Pancreas (tissue), 10 donors: ENCODE measurements at regions not wholly inside any gene's neighbourhood (a gene's known extent, or its start where the extent isn't known, plus 50 kb on each side); places are given as distances from the start of the nearest gene placed in this dataset.

Source experiments
- ATAC-seq, 4 donors: fragments of 200-7000 bp; cut with Tn5 transposase; one replicate each; pipeline versions ENCODE4 v1.8.0 to v1.9.1; 2020; ENCODE audit warnings: mild to moderate bottlenecking in 4 of 4, moderate library complexity in 4 of 4
- DNase-seq, 6 donors: peaks; one replicate each; pipeline ENCODE4 v3.0.0-alpha.2; 2020
- FAIRE-seq: peaks from 2 replicates; lab custom pipeline; 2012; peaks lifted over from hg19 to GRCh38; lab: Jason Lieb, UNC
- H3K27ac ChIP-seq, 4 donors: fragments of 200-600 bp; sonication (generic); 1 replicate in 3 of 4; 2 replicates in 1 of 4; pipeline versions ENCODE4 v1.5.0 to v1.8.0; 2020
- H3K27me3 ChIP-seq, 4 donors: fragments of 200-600 bp; one replicate each; pipeline ENCODE4 v1.8.0; 2021
- H3K36me3 ChIP-seq, 3 donors: fragments of 200-600 bp; sonication (generic) in 1 of 3; one replicate each; pipeline versions ENCODE4 v1.5.0 to v1.8.0; 2020 to 2021
- H3K4me1 ChIP-seq, 3 donors: fragments of 200-600 bp; one replicate each; pipeline ENCODE4 v1.8.0; 2021
- H3K4me3 ChIP-seq, 4 donors: fragments of 200-600 bp; sonication (generic) in 2 of 4; one replicate each; pipeline versions ENCODE4 v1.5.0 to v1.8.0; 2020 to 2021
- H3K9me3 ChIP-seq, 4 donors: fragments of 200-600 bp; one replicate each; pipeline ENCODE4 v1.8.0; 2021
- WGBS, 2 donors: extraction: QIAGEN DNeasy Blood & Tissue Kit; methylation state at CpG; one replicate each; pipeline ENCODE4 v1.1.7; 2013; 5-methylcytosine and 5-hydroxymethylcytosine counted together
- intact Hi-C, 3 donors: fragments of 100-400 bp; cut with DNase I; formaldehyde crosslinking; loops; one replicate each; pipeline versions ENCODE4 v1.11.1 to v1.14.2; 2022
- TF ChIP-seq, protein P1 (sequence below), 4 donors: fragments of 200-600 bp; sonication (generic) in 3 of 4; IDR thresholded peaks; one replicate each; pipeline versions ENCODE4 v1.5.0 to v1.8.0; 2021; ENCODE audit warnings: antibody characterized with exemption in 4 of 4
- donor health status: healthy with polysubstance abuse.
- donor health status: DM: no; HTN: no; CAD: no; lungs with moderate emphysema.
- donor health status: DM: no; HTN: no; CAD: no.
- donor health status: control.
- donor health status: control.
- donor health status: Bipolar disorder and iron deficiency.
- donor health status: DM: yes; HTN: yes; CAD: no.
- donor health status: DM: no; HTN: no; CAD: no.
- donor health status: DM: no; HTN: no; CAD: no.
- donor health status: DM: yes; HTN: yes; CAD: no.

DNA sequence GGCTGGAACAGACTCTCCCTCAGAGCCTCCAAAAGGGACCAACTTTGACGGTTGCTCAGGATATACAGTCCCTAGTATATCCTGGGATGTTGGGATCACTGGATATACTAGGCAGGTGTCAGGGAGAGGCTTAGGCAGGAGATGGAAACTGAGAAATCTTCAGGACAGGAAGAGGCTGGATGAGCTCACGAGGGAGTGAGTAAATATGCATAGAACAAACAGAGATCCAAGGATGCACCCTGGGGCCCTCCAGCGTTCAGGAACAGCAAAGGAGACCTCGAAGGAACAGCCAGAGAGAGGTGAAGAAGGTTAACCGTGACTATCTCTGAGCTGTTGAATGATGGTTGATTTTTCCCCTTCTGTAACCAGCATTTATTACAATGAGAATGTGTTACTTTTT, 191.3 kb downstream of the BMP7 start:
- 38 to 43% methylated on average over 5 of the region's 5 CpGs for WGBS, 2 donors
- Histone ChIP-seq H3K4me3 (no peak overlapping the region), H3K4me1 (no peaks in the 10 kb centered on the region), H3K27me3 (peaks cover 0 to 7% (median 0%) of the 10 kb centered on the region in 4 donors), H3K27ac (no peak overlapping the region), H3K36me3 (no peaks in the 10 kb centered on the region), H3K9me3 (peaks cover 0 to 8% (median 0%) of the 10 kb centered on the region in 4 donors)
- FAIRE-seq (no peak), DNase-seq (no peak), ATAC-seq (no peak)
- TF ChIP-seq, protein P1, sequence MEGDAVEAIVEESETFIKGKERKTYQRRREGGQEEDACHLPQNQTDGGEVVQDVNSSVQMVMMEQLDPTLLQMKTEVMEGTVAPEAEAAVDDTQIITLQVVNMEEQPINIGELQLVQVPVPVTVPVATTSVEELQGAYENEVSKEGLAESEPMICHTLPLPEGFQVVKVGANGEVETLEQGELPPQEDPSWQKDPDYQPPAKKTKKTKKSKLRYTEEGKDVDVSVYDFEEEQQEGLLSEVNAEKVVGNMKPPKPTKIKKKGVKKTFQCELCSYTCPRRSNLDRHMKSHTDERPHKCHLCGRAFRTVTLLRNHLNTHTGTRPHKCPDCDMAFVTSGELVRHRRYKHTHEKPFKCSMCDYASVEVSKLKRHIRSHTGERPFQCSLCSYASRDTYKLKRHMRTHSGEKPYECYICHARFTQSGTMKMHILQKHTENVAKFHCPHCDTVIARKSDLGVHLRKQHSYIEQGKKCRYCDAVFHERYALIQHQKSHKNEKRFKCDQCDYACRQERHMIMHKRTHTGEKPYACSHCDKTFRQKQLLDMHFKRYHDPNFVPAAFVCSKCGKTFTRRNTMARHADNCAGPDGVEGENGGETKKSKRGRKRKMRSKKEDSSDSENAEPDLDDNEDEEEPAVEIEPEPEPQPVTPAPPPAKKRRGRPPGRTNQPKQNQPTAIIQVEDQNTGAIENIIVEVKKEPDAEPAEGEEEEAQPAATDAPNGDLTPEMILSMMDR (IDR thresholded peaks at IDR 0.05): no peak
- intact Hi-C loops: no loop called here

DNA sequence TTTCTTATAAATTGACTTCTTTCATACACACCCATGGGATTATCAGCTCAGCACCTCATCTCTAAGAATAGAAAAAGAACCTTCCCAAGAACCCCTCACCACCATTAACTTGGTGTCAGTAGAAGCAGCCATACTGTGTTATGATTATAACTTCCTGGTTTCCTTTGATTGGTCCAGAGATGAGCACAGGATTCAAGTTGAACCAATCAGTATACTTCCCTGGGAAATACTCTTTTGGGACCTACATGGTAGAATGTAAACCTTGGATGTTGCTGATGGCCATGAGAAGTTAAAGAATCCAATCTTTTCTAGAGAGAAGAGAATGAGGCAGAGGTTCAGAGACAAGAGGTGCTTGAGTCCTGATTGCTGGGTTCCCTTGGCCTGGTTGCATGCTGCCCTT, 190.8 kb downstream of the BMP7 start:
- Histone ChIP-seq H3K4me1 (no peaks in the 10 kb centered on the region), H3K9me3 (peaks cover 0 to 8% (median 0%) of the 10 kb centered on the region in 4 donors), H3K27ac (no peak overlapping the region), H3K27me3 (peaks cover 0 to 7% (median 0%) of the 10 kb centered on the region in 4 donors), H3K36me3 (no peaks in the 10 kb centered on the region), H3K4me3 (no peak overlapping the region)
- DNase-seq (no peak), ATAC-seq (no peak), FAIRE-seq (no peak)
- TF ChIP-seq, protein P1 (IDR thresholded peaks at IDR 0.05): no peak
- intact Hi-C loops: no loop called here

GRCh38 chr20:57076152-57076652, 190.2 kb downstream of the BMP7 start:
- intact Hi-C loops: no loop called here
- no peak for ATAC-seq
- Histone ChIP-seq H3K4me1 (no peaks in the 10 kb centered on the region), H3K27ac (no peak overlapping the region), H3K27me3 (peaks cover 0 to 2% (median 0%) of the 10 kb centered on the region in 4 donors), H3K4me3 (no peak overlapping the region), H3K9me3 (peaks cover 0 to 8% (median 0%) of the 10 kb centered on the region in 4 donors), H3K36me3 (no peaks in the 10 kb centered on the region)
- no peak for DNase-seq
- FAIRE-seq: no peak
- TF ChIP-seq, protein P1 (IDR thresholded peaks at IDR 0.05): no peak
- 53 to 66% methylated on average over 11 of the region's 11 CpGs for WGBS, 2 donors

DNA sequence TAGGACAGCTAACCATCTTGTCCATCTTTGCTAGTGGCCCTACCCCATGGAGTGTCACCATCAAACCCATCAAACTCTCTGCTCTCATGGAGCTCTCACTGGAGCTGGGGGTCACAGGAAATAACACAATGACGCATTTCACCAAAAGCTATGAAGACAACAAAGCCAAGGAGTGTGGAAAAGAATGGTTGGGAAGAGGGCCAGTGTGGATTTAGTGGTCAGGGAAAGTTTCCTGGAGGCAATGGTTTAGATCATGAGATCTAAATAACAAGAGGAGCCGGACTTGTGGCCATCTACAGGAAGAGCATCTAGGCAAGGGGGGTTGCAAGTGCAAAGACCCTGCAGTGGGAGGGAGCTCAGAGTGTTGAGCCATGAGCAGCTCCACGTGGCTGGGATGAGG, 189.5 kb downstream of the BMP7 start:
- Histone ChIP-seq H3K36me3 (no peaks in the 10 kb centered on the region), H3K27ac (no peak overlapping the region), H3K4me1 (no peaks in the 10 kb centered on the region), H3K4me3 (no peak overlapping the region), H3K27me3 (no peaks in the 10 kb centered on the region), H3K9me3 (peaks cover 0 to 8% (median 0%) of the 10 kb centered on the region in 4 donors)
- TF ChIP-seq, protein P1 (IDR thresholded peaks at IDR 0.05): no peak
- WGBS, 2 donors: 47 to 60% methylated on average over 3 of the region's 3 CpGs
- ATAC-seq (no peak), DNase-seq (no peak), FAIRE-seq (no peak)
- intact Hi-C loops: no loop called here

GRCh38 chr20:57078116-57078515, 188.3 kb downstream of the BMP7 start:
- Histone ChIP-seq H3K27me3 (no peaks in the 10 kb centered on the region), H3K9me3 (peaks cover 0 to 8% (median 0%) of the 10 kb centered on the region in 4 donors), H3K4me3 (no peak overlapping the region), H3K36me3 (no peaks in the 10 kb centered on the region), H3K27ac (no peak overlapping the region), H3K4me1 (no peaks in the 10 kb centered on the region)
- ATAC-seq: no peak
- 50 to 74% methylated on average over 1 of the region's 1 CpG for WGBS, 2 donors
- no peak for FAIRE-seq
- intact Hi-C loops: no loop called here
- TF ChIP-seq, protein P1 (IDR thresholded peaks at IDR 0.05): no peak
- DNase-seq: no peak
